GM18870 (cell line): ENCODE measurements at regions not wholly inside any gene's neighbourhood (a gene's known extent, or its start where the extent isn't known, plus 50 kb on each side); places are given as distances from the start of the nearest gene placed in this dataset.

ENCODE experiments used
- ATAC-seq: cut with Tn5 transposase; IDR thresholded peaks from one replicate; pipeline ENCODE4 v1.9.1; 2021; ENCODE audit warnings: moderate library complexity; ENCODE audit not compliant: unreplicated experiment

DNA sequence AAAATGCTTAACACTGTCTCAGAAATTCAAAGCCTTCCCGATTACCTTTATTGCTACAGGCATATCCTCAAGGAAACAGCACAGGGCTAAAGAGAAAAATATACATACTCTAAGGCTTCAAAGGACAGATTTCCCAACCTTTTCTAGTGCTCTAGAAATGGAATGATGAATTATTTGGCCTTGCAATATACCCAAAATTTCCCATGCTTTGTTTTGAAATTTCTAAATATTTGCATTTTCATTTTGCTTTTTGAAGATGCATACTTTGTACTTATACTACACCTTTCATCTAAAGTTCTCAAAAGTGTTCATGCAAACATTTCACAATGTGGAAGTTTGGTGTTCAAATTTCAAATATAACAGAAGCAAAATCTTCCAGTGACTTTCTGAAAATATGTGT is 312.7 kb upstream of the PDE4D start:
- ATAC-seq: no peak

GRCh38 chr5:60205071-60205470 is 311.5 kb upstream of the PDE4D start:
- no peak for ATAC-seq

DNA sequence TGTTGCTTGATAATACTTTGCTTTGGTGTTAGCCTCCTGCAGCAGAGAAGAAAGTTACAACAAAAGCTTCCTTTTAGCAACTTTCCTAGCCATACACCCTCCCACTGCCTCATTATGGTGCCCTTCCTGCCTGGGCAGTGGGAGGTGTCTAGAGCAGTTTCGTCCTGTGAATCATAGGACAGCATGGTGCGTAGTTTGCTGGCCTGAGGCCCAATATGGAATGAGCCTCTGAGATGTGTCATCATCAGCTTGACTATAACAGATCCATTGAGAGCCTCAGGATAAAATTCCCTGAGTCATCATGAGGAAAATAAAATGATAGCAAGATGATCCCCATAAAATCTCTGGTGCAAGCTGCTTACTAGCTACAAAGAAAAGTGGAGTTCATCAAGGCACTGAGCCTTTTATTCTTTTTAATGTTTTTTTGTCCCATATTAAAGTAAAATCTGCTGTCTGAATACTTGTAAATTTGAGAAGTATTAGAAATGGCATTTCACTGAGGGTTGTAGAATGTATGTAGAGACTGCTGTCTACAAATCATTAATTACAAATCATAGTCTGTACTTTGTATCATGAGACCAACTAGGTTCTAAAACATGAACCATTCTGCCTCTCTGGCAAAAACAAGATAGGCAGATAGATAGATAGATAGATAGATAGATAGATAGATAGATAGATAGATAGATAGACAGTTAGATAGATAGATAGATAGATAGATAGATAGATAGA is 303.0 kb upstream of the PDE4D start:
- no peak for ATAC-seq

DNA sequence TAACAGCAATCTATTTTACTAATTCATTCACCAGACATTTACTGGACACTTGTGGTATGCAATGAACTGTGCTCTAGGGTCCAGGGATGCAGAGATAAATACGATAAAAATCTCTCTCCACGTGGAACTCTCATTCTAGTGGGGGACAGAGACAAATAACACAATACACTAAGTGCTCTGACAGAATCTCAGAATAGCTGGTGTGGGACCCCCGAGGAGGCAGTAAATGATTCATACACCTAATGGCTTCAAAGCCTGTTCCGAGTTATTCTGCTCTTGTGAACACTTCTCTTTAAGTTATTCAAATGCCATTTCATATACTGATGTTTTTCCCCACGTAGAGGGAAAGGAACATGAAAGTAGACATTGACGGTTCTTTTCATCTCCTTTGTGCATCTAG is 302.0 kb upstream of the PDE4D start:
- ATAC-seq: no peak

DNA sequence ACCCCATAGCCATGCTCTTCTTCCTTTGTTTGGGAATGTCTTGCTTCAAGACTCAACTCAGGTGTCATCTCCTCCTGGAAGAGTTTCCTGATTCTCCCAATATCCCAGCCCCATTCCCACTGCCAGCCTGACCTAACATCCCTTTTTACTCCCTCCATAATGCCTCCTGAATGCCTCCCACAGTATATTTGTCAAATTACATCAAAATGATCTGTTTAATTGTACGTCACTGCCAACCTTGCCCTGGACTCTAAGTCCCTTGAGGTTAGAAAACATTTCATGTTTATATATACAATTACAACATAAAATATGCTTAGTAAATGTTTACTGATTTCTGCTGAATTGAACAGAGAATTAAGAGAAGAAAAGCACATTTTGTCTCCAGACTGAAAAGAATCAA is 301.6 kb upstream of the PDE4D start:
- no peak for ATAC-seq

- peak; percentile 49 for ATAC-seq
Measured at GRCh38 chr5:60185231-60186099, 291.9 kb upstream of the PDE4D start.

- ATAC-seq: no peak
Measured at GRCh38 chr5:60184606-60185005, 291.1 kb upstream of the PDE4D start.

DNA sequence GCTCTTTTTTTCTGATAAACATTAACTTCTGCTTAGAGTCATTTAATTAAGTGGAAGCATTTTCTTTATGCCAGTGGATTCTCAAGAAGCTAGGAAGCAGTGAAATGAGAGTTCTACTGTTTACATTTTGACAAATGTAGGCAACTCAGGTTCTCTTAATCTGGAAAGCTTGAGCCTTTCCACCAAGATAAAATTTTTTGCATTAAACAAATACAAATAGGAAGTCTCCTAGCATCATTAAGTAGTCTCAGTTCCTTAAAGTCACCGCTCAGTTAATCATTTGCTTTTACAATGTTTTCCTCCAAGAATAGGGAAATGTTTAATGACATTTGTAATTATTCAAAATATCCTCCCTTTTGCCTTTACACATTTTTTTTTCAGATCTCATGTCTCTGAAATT is 290.4 kb upstream of the PDE4D start:
- ATAC-seq: peak; percentile 69

DNA sequence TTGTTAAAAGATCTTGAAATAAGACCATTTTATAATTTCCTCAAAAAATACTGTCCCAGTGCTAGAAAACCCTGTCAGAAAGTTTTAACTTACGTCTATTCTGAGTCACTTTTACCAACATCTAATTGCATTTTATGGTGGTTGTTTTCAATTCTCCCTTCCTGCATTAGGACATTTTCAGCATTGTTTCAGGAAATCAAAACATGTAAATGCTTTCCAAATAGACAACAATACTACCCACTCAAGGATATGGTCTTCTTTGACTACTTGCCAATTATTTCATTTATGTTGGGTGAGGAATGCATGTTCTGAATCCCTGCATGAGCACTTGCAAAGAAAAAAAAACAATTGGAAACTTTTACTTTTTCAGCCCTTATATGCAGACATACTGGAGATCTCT is 284.6 kb upstream of the PDE4D start:
- no peak for ATAC-seq

- ATAC-seq: no peak
Measured at GRCh38 chr5:60177596-60177995, 284.1 kb upstream of the PDE4D start.

DNA sequence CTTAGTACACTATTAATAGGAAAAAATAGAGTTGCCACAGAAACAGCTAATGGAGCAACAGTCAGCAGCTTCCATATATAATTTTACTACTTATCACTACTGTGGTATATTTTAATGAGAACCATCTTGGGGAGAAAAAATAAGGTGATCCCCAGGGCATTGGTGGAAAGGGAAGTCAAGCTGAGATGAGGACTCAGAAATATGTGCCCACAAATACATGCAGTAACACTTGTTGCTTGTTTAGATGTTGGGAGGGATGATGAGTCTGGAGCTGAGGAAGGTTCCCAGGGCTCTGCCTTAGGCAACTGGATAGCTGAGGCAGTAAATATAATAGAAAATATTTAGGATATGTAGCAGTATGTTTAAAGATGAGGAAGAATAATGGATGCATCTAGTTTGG is 280.1 kb upstream of the PDE4D start:
- no peak for ATAC-seq

GRCh38 chr5:60163762-60164161 is 270.2 kb upstream of the PDE4D start:
- ATAC-seq: no peak

- ATAC-seq: no peak
Measured at GRCh38 chr5:60162441-60162840, 268.9 kb upstream of the PDE4D start.

GRCh38 chr5:60161340-60161934 is 267.9 kb upstream of the PDE4D start:
- peak; percentile 79 for ATAC-seq

- no peak for ATAC-seq
Measured at GRCh38 chr5:60149081-60149480, 255.6 kb upstream of the PDE4D start.

- no peak for ATAC-seq
Measured at GRCh38 chr5:60148366-60148765, 254.8 kb upstream of the PDE4D start.

DNA sequence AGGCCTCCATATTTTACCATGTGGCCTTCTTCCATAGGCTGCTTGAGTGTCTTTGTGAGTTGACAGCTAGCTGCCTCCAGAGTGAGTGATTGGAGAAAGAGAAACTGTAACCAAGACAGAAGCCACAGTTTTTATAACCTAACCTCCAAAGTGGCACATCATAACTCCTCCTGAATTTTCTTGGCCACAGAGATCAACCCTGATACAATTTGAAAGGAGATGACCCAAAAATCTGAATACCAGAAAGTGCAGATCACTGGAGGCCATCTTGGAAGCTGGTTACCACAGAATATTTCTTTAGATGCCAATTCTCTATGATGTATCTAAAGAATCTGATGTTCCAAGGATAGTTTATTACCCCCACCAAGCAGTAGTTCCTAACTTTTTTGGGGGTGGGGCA is 254.3 kb upstream of the PDE4D start:
- no peak for ATAC-seq

GRCh38 chr5:60143942-60144549 is 250.5 kb upstream of the PDE4D start:
- no peak for ATAC-seq

- no peak for ATAC-seq
Measured at GRCh38 chr5:60141119-60141518, 247.6 kb upstream of the PDE4D start.

- ATAC-seq: no peak
Measured at GRCh38 chr5:60136841-60137240, 243.3 kb upstream of the PDE4D start.

DNA sequence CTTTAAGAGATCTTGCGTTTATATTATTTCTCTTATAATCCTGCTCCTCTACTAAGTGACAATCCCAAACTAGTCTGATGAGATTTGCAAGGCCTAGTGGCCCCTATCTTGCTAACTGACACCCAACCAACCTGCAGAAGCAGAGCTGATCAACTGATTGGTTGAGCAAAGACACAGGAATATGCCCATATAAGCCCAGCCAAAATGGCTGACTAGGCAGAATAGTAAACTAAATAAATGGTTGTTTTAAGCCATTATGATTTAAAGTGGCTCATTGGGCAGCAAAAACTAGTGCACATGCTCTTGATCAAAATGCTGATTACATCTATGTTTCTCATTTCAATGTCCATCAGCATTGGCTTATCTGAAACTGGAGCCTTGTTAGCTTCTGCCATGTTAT is 238.0 kb upstream of the PDE4D start:
- ATAC-seq: no peak

- ATAC-seq: no peak
Measured at GRCh38 chr5:60125636-60126035, 232.1 kb upstream of the PDE4D start.
